ENCODE measurements at regions not wholly inside any gene's neighbourhood (a gene's known extent, or its start where the extent isn't known, plus 50 kb on each side); places are given as distances from the start of the nearest gene placed in this dataset.

- Histone ChIP-seq H3K27me3 (ENCODE audit: control insufficient read depth, extremely low read depth, insufficient read depth, low read length) (no peaks in the 10 kb centered on the region), H3K27ac (ENCODE audit: control insufficient read depth, insufficient read depth, low read length) (no peak overlapping the region), H3K4me1 (ENCODE audit: control insufficient read depth, extremely low read depth, insufficient read depth, low read length) (no peaks in the 10 kb centered on the region), H4K20me1 (ENCODE audit: control insufficient read depth, extremely low read depth, insufficient read depth, low read length) (no peaks in the 10 kb centered on the region), H3K9me3 (ENCODE audit: control insufficient read depth, low read depth, low read length) (no peaks in the 10 kb centered on the region), H3K9ac (ENCODE audit: control insufficient read depth, extremely low read depth, insufficient read depth, low read length) (no peak overlapping the region), H2AFZ (ENCODE audit: control insufficient read depth, low read length) (no peak overlapping the region), H3K4me3 (ENCODE audit: control insufficient read depth in 2 of 3, extremely low read depth in 1 of 3, insufficient read depth in 2 of 3, low read depth in 1 of 3, low read length in 3 of 3) (no peak overlapping the region), H3K4me2 (ENCODE audit: control insufficient read depth, extremely low read depth, insufficient read depth, low read depth, low read length) (no peak overlapping the region), H3K36me3 (ENCODE audit: control insufficient read depth in 2 of 2, extremely low read depth in 1 of 2, insufficient read depth in 2 of 2, low read length in 2 of 2) (no peaks in the 10 kb centered on the region), H3K79me2 (ENCODE audit: control insufficient read depth, insufficient read depth, low read length) (no peaks in the 10 kb centered on the region), H3K9me1 (ENCODE audit: control insufficient read depth, extremely low read depth, insufficient read depth, low read length) (no peaks in the 10 kb centered on the region)
- no peak for FAIRE-seq
- dilution Hi-C loops (cut with MboI; ENCODE audit: extremely low pct_ligation_motif_present, low sequenced_read_pairs): no loop called here
- DNase-seq (ENCODE audit: low read depth, low spot score): no peak
- no peak for TF ChIP-seq EZH2 (IDR thresholded peaks at IDR 0.05; ENCODE audit: low read length)
- no peak for TF ChIP-seq CTCF (optimal IDR thresholded peaks at IDR 0.05 in 1 of 3, IDR thresholded peaks at IDR 0.05 in 1 of 3, conservative IDR thresholded peaks at IDR 0.05 in 1 of 3; ENCODE audit: extremely low read depth in 1 of 3, insufficient read depth in 2 of 3, low read length in 3 of 3)
These were observed 538.0 kb downstream of the LTN1 start for GRCh38 chr21:28454564-28455252.

- peaks cover 3% of the 10 kb centered on the region for H3K4me1 ChIP-seq (ENCODE audit: control insufficient read depth, extremely low read depth, insufficient read depth, low read length)
- H3K9me3 ChIP-seq (ENCODE audit: control insufficient read depth, low read depth, low read length): no peaks in the 10 kb centered on the region
- no peak overlapping the region for H3K27ac ChIP-seq (ENCODE audit: control insufficient read depth, insufficient read depth, low read length)
- no peaks in the 10 kb centered on the region for H3K79me2 ChIP-seq (ENCODE audit: control insufficient read depth, insufficient read depth, low read length)
- no peak for FAIRE-seq
- no peak overlapping the region for H2AFZ ChIP-seq (ENCODE audit: control insufficient read depth, low read length)
- dilution Hi-C loops (cut with MboI; ENCODE audit: extremely low pct_ligation_motif_present, low sequenced_read_pairs): no loop called here
- H3K4me2 ChIP-seq (ENCODE audit: control insufficient read depth, extremely low read depth, insufficient read depth, low read depth, low read length): no peak overlapping the region
- H3K36me3 ChIP-seq (ENCODE audit: control insufficient read depth in 2 of 2, extremely low read depth in 1 of 2, insufficient read depth in 2 of 2, low read length in 2 of 2): no peaks in the 10 kb centered on the region
- no peak overlapping the region for H3K9ac ChIP-seq (ENCODE audit: control insufficient read depth, extremely low read depth, insufficient read depth, low read length)
- no peaks in the 10 kb centered on the region for H3K9me1 ChIP-seq (ENCODE audit: control insufficient read depth, extremely low read depth, insufficient read depth, low read length)
- no peak for DNase-seq (ENCODE audit: low read depth, low spot score)
- no peaks in the 10 kb centered on the region for H4K20me1 ChIP-seq (ENCODE audit: control insufficient read depth, extremely low read depth, insufficient read depth, low read length)
- TF ChIP-seq CTCF (optimal IDR thresholded peaks at IDR 0.05 in 1 of 3, IDR thresholded peaks at IDR 0.05 in 1 of 3, conservative IDR thresholded peaks at IDR 0.05 in 1 of 3; ENCODE audit: extremely low read depth in 1 of 3, insufficient read depth in 2 of 3, low read length in 3 of 3): no peak
- H3K4me3 ChIP-seq (ENCODE audit: control insufficient read depth in 2 of 3, extremely low read depth in 1 of 3, insufficient read depth in 2 of 3, low read depth in 1 of 3, low read length in 3 of 3): no peak overlapping the region
- H3K27me3 ChIP-seq (ENCODE audit: control insufficient read depth, extremely low read depth, insufficient read depth, low read length): no peaks in the 10 kb centered on the region
These were observed 545.2 kb downstream of the LTN1 start for GRCh38 chr21:28447462-28447861.
